ENCODE measurements at regions not wholly inside any gene's neighbourhood (a gene's known extent, or its start where the extent isn't known, plus 50 kb on each side); places are given as distances from the start of the nearest gene placed in this dataset.

DNA sequence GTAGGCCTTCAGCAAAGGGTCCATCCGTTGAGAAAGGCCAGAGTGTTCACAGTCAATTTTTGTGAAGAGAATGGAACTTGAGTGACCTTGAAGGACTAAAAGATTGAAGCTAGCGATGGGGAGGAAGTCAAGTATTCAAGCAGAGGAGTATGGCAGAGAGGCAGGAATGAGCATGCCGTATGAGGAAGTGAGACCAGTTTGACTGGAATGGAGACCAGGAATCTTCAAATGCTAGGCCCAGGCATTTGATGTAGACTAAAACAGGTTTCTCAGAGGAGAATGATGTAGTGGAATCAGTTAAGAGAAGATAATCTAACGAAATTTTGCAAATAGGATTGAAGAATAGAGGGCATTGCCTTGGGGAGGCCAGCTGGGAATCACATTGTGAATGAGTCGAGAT is 90.4 kb upstream of the SEMA6A start:
- H3K4me2 ChIP-seq (ENCODE audit: low read length), result no peak overlapping the region
- H4K20me1 ChIP-seq (ENCODE audit: control insufficient read depth, insufficient read depth, low read depth, low read length), result no peaks in the 10 kb centered on the region
- peaks cover 3% of the 10 kb centered on the region for H3K4me1 ChIP-seq (ENCODE audit: control insufficient read depth, low read length)
- TF ChIP-seq, protein P1, sequence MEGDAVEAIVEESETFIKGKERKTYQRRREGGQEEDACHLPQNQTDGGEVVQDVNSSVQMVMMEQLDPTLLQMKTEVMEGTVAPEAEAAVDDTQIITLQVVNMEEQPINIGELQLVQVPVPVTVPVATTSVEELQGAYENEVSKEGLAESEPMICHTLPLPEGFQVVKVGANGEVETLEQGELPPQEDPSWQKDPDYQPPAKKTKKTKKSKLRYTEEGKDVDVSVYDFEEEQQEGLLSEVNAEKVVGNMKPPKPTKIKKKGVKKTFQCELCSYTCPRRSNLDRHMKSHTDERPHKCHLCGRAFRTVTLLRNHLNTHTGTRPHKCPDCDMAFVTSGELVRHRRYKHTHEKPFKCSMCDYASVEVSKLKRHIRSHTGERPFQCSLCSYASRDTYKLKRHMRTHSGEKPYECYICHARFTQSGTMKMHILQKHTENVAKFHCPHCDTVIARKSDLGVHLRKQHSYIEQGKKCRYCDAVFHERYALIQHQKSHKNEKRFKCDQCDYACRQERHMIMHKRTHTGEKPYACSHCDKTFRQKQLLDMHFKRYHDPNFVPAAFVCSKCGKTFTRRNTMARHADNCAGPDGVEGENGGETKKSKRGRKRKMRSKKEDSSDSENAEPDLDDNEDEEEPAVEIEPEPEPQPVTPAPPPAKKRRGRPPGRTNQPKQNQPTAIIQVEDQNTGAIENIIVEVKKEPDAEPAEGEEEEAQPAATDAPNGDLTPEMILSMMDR (IDR thresholded peaks at IDR 0.05; ENCODE audit: low read depth, low read length, poor library complexity, severe bottlenecking), result no peak
- no peak for TF ChIP-seq EZH2phosphoT487 (IDR thresholded peaks at IDR 0.05; ENCODE audit: borderline replicate concordance, low read length)
- H3K27ac ChIP-seq (ENCODE audit: low read depth, low read length), result no peak overlapping the region
- no peaks in the 10 kb centered on the region for H3K9me2 ChIP-seq (replicated peaks; ENCODE audit: control insufficient read depth, low read length)
- H3K36me3 ChIP-seq (ENCODE audit: control insufficient read depth, low read length), result no peaks in the 10 kb centered on the region
- peaks cover 15% of the 10 kb centered on the region; the same call in 1 of the 2 replicates for H3K9me3 ChIP-seq (ENCODE audit: control insufficient read depth, insufficient read depth, low read length)
- no peaks in the 10 kb centered on the region for H3F3A ChIP-seq (ENCODE audit: control insufficient read depth, insufficient read depth)
- H3K27me3 ChIP-seq (ENCODE audit: control insufficient read depth, low read length), result no peaks in the 10 kb centered on the region
- H3K4me3 ChIP-seq (ENCODE audit: low read length), result no peak overlapping the region
- no peaks in the 10 kb centered on the region for H3K79me2 ChIP-seq (ENCODE audit: control insufficient read depth, low read length)

DNA sequence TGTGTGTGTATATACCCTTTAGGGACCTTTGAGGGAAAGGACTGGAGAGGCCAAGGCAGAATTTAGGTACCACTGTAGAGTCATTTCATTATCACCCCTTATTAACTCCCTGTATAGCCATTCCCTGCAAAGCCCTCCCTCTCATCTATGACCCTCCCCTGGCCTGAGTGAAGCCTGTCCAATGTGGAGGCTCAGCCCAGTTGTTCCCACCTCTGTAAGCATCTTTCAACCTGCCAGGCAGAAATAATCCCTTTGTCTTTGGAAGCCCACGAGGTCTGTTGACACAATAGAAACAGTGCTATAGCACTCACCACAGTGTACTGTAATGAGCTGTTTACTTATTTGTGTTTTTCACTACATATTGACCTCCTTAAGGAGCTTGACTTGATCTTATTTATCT is 88.5 kb upstream of the SEMA6A start:
- H3K79me2 ChIP-seq (ENCODE audit: control insufficient read depth, low read length), result no peaks in the 10 kb centered on the region

DNA sequence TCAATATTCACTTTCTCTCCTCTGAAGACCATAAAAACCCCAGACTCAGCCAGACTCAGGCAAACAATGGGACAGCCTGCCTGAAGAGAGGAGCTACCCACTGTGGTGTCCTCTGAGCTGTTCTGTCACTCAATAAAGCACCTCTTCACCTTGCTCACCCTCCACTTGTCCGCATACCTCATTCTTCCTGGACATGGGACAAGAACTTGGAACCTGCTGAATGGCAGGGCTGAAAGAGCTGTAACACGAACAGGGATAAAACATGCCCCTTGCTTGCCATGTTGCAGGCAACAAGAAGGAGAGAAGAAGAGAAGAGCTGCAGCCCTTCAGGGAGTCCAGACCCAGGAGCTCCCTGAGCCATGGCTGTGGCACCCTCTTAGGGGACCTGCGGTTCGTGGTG is 86.8 kb upstream of the SEMA6A start:
- Histone ChIP-seq H3K4me3 (ENCODE audit: low read length) (no peak overlapping the region), H3F3A (ENCODE audit: control insufficient read depth, insufficient read depth) (no peaks in the 10 kb centered on the region), H3K4me2 (ENCODE audit: low read length) (no peak overlapping the region), H3K9me3 (ENCODE audit: control insufficient read depth, insufficient read depth, low read length) (peaks cover 15% of the 10 kb centered on the region; the same call in 1 of the 2 replicates), H3K9me2 (replicated peaks; ENCODE audit: control insufficient read depth, low read length) (no peaks in the 10 kb centered on the region), H3K27me3 (ENCODE audit: control insufficient read depth, low read length) (no peaks in the 10 kb centered on the region), H3K36me3 (ENCODE audit: control insufficient read depth, low read length) (no peaks in the 10 kb centered on the region), H3K79me2 (ENCODE audit: control insufficient read depth, low read length) (no peaks in the 10 kb centered on the region), H3K4me1 (ENCODE audit: control insufficient read depth, low read length) (no peaks in the 10 kb centered on the region), H3K27ac (ENCODE audit: low read depth, low read length) (no peak overlapping the region), H4K20me1 (ENCODE audit: control insufficient read depth, insufficient read depth, low read depth, low read length) (no peaks in the 10 kb centered on the region)
- TF ChIP-seq, protein P1 (IDR thresholded peaks at IDR 0.05; ENCODE audit: low read depth, low read length, poor library complexity, severe bottlenecking), result no peak

More for the DNA sequence above, 88.5 kb upstream of the SEMA6A start:
- Histone ChIP-seq H3F3A (ENCODE audit: control insufficient read depth, insufficient read depth) (no peaks in the 10 kb centered on the region), H3K27ac (ENCODE audit: low read depth, low read length) (no peak overlapping the region), H3K4me2 (ENCODE audit: low read length) (no peak overlapping the region), H3K4me1 (ENCODE audit: control insufficient read depth, low read length) (no peaks in the 10 kb centered on the region), H3K4me3 (ENCODE audit: low read length) (no peak overlapping the region), H4K20me1 (ENCODE audit: control insufficient read depth, insufficient read depth, low read depth, low read length) (no peaks in the 10 kb centered on the region), H3K9me3 (ENCODE audit: control insufficient read depth, insufficient read depth, low read length) (peaks cover 15% of the 10 kb centered on the region; the same call in 1 of the 2 replicates), H3K9me2 (replicated peaks; ENCODE audit: control insufficient read depth, low read length) (no peaks in the 10 kb centered on the region), H3K36me3 (ENCODE audit: control insufficient read depth, low read length) (no peaks in the 10 kb centered on the region), H3K27me3 (ENCODE audit: control insufficient read depth, low read length) (no peaks in the 10 kb centered on the region)
- TF ChIP-seq, protein P1 (IDR thresholded peaks at IDR 0.05; ENCODE audit: low read depth, low read length, poor library complexity, severe bottlenecking), result no peak
- no peak for TF ChIP-seq EZH2phosphoT487 (IDR thresholded peaks at IDR 0.05; ENCODE audit: borderline replicate concordance, low read length)

DNA sequence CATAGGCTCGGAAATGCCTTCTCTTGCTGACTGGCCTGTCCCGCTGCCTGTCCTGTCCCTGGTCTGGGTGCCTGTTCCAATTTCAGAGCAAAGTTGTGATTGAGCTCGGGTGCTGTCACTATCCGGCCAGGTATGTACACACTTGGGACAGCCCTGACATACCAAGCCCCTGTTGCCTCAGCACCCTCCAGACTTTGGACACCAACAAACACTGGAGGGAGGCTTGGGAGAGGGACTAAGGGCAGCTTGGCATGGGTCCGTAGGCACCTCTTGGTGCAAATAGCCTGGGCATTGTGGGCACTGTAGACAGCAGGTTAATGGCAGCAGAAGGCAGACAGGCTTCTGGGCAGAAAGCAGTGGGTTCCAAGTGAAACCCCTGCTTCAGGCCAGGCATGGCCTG is 86.3 kb upstream of the SEMA6A start:
- Histone ChIP-seq H3K9me3 (ENCODE audit: control insufficient read depth, insufficient read depth, low read length) (peaks cover 15% of the 10 kb centered on the region; the same call in 1 of the 2 replicates), H3K27ac (ENCODE audit: low read depth, low read length) (no peak overlapping the region), H3K9me2 (replicated peaks; ENCODE audit: control insufficient read depth, low read length) (no peaks in the 10 kb centered on the region), H3K36me3 (ENCODE audit: control insufficient read depth, low read length) (no peaks in the 10 kb centered on the region), H3K4me1 (ENCODE audit: control insufficient read depth, low read length) (no peaks in the 10 kb centered on the region), H3K79me2 (ENCODE audit: control insufficient read depth, low read length) (no peaks in the 10 kb centered on the region), H3F3A (ENCODE audit: control insufficient read depth, insufficient read depth) (no peaks in the 10 kb centered on the region), H3K4me3 (ENCODE audit: low read length) (no peak overlapping the region), H3K27me3 (ENCODE audit: control insufficient read depth, low read length) (no peaks in the 10 kb centered on the region), H4K20me1 (ENCODE audit: control insufficient read depth, insufficient read depth, low read depth, low read length) (no peaks in the 10 kb centered on the region), H3K4me2 (ENCODE audit: low read length) (no peak overlapping the region)
- no peak for TF ChIP-seq EZH2phosphoT487 (IDR thresholded peaks at IDR 0.05; ENCODE audit: borderline replicate concordance, low read length)
- TF ChIP-seq, protein P1 (IDR thresholded peaks at IDR 0.05; ENCODE audit: low read depth, low read length, poor library complexity, severe bottlenecking), result no peak
